Neural progenitor cell (in vitro differentiated cells): ENCODE measurements at regions not wholly inside any gene's neighbourhood (a gene's known extent, or its start where the extent isn't known, plus 50 kb on each side); places are given as distances from the start of the nearest gene placed in this dataset.

Source experiments
- EZH2 ChIP-seq: fragments of 200-600 bp; sonication (generic); IDR thresholded peaks from 2 replicates; pipeline ENCODE4 v1.6.1; 2017; ENCODE audit warnings: antibody characterized with exemption, mild to moderate bottlenecking, moderate library complexity
- EZH2phosphoT487 ChIP-seq: fragments of 200-600 bp; sonication (generic); IDR thresholded peaks from 2 replicates; pipeline ENCODE4 v1.6.1; 2017; ENCODE audit warnings: antibody characterized with exemption
- TF ChIP-seq, protein P1 (sequence below): fragments of 200-600 bp; sonication (generic); IDR thresholded peaks from 2 replicates; pipeline ENCODE4 v1.5.1; 2017; ENCODE audit warnings: antibody characterized with exemption, mild to moderate bottlenecking

DNA sequence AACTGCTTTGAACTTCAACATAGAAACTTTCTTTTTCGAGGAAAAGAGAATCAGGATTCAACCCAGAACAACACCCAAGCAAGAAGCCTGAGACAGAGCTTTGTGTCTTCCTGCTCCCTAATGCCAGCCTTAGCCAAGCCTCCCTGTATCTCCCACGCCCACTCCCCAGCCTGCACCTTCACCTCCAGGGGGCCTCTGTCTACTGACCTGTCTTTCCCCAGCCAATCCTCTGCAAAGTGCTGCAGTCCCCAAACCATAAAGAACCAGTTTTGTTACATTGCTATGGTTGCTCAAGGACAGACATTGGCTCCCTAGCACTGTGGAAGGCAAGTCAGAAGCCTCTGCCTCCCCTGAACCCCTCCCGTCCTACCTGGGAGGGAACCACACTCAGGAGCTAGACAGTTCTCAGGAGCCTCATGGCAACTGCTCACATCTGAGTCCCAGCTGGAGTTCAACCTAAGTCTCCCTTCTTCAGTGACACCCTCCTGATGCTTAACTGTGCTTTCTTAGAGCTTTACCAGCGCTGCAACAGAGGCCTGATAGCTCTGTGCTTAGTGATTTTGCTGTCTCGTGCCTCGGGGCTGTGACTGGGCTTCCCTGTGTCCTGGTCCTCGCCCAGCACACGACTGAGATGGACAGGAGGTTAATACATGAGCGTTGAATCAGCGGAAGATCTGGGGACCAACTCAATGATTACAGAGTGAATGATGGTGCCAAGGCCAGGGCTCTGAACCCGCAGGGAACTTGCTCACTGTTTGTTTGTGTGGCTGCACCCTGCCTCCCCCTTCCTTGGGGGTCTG is 101.5 kb upstream of the DUSP22 start:
- TF ChIP-seq, protein P1, sequence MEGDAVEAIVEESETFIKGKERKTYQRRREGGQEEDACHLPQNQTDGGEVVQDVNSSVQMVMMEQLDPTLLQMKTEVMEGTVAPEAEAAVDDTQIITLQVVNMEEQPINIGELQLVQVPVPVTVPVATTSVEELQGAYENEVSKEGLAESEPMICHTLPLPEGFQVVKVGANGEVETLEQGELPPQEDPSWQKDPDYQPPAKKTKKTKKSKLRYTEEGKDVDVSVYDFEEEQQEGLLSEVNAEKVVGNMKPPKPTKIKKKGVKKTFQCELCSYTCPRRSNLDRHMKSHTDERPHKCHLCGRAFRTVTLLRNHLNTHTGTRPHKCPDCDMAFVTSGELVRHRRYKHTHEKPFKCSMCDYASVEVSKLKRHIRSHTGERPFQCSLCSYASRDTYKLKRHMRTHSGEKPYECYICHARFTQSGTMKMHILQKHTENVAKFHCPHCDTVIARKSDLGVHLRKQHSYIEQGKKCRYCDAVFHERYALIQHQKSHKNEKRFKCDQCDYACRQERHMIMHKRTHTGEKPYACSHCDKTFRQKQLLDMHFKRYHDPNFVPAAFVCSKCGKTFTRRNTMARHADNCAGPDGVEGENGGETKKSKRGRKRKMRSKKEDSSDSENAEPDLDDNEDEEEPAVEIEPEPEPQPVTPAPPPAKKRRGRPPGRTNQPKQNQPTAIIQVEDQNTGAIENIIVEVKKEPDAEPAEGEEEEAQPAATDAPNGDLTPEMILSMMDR = peak; percentile 23
- TF ChIP-seq EZH2 (no peak), EZH2phosphoT487 (no peak)
